HG02798 (cell line): ENCODE measurements at regions not wholly inside any gene's neighbourhood (a gene's known extent, or its start where the extent isn't known, plus 50 kb on each side); places are given as distances from the start of the nearest gene placed in this dataset.
"Not testable (repeated sequence)": the region's sequence is repeated elsewhere in the genome, so short reads cannot be mapped to it uniquely, and the experiment has no call there.

ENCODE experiments used
- ATAC-seq: cut with Tn5 transposase; IDR thresholded peaks from one replicate; pipeline ENCODE4 v1.9.1; 2021; ENCODE audit warnings: mild to moderate bottlenecking; ENCODE audit not compliant: unreplicated experiment, poor library complexity

DNA sequence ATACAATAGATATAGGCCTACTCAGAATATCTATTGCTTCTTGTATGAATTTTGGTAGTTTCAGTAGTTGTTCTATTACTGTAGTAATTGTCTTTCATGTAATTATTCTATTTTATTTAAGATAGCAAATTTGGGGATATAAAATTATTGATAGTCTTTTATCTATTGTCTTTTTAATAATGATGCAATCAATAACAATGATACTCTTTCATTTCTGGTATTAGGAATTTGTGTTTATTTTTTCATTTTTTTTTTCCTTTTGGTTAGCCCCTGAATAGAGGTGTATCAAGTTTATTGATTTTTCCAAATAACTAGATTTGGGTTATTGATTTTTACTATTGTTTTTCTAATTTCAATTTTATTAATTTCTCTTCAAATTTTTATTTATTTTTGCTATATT lies 1503.7 kb downstream of the REEP3 start:
- no peak for ATAC-seq

DNA sequence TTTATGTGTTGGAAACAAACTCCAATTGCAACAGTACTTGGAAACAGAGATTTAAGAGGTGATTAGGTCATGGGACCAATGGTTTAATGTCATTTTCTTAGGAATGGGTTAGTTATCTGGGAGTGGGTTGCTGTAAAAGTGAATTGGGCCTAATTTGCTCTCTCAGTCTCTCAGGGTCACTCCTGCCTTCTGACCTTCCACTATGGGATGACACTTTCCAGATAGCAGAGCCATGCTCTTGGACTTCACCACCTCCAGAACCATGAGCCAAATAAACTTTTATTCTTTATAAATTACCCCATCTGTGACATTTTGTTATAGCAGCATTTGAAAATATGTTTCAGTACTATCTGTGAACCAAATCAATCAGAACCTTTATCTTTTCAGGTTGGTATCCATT lies 1509.1 kb downstream of the REEP3 start:
- no peak for ATAC-seq

DNA sequence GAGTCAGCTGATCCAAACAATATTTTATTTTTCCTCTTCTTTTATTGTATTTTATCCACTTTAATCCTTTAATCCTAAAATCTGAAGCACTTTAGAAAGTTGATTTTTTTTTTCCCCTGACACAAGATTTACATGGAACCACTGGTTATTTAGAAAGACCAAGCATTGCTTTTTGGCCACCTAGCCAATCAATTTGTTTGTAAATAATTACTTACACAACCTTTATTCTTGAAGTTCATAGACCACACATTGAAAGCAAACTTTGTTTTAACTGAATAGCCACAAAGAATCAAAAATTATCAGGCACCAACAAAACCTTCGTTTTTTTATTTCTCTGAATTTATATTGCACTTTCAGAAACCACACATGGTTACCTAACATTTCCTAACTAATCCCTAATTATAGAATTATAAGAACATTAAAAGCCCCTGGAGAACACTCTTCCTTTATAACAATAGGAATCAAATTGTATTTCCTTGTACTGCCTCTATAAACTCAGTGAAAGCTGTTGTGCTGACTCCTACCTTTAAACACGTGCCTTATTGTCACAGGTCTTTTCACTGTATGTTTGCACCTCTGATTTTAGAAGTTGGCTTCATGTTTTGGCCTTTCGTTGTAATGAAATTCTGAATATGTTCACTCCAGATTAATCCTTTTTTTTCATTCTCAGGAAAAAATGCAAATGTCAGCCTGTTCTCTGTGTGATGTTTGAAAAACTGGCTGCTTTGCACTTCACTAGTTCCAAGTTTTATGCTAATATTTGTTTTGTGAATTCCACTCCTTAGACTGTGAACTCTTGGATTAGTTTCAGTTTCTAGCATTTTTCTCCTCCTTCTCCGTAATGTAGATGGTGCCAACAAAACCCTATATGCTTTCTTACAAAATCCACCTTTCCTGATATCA lies 1511.9 kb downstream of the REEP3 start:
- no peak for ATAC-seq

DNA sequence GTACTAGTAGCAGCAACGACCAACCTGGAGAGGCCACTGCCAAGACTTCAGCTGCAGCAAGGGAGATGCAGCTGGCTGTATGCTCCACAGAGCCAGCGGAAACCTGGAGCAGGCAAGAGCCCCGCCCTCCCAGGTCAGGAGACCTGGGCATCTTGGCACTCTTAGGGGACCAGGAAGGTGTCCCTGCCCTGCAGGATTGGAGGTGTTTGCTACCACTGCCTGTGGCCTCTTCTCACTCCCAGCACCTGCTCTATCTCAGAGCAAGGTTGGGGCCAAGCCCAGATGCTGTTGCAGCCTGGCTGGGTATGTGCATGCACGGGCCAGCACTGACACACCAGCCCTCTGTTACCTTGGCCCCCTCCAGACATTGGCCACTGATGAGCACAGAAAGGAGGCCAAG lies 1512.8 kb downstream of the REEP3 start:
- no peak for ATAC-seq

DNA sequence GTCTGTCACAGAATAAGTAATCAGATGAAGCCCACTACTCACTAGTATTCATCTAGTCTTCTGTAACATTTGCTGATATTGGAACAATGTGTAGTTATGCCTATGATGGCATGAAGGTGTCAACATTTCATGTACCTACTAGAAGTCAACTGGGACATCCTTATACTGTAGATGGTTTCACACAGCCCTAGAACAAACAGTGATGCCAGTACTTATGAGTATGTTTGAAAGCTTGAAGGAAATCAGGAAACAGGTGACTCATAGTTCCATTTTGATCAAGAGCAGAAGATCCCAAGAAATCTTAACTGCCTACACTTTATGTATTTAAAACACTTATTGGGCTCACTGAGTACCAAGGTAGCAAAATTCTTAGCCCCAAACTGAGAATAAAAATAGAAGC lies 1519.6 kb downstream of the REEP3 start:
- ATAC-seq: no peak

- no peak for ATAC-seq
Observed at GRCh38 chr10:65041307-65041706, 1520.1 kb downstream of the REEP3 start.

GRCh38 chr10:65042496-65042895 lies 1521.3 kb downstream of the REEP3 start:
- no peak for ATAC-seq

DNA sequence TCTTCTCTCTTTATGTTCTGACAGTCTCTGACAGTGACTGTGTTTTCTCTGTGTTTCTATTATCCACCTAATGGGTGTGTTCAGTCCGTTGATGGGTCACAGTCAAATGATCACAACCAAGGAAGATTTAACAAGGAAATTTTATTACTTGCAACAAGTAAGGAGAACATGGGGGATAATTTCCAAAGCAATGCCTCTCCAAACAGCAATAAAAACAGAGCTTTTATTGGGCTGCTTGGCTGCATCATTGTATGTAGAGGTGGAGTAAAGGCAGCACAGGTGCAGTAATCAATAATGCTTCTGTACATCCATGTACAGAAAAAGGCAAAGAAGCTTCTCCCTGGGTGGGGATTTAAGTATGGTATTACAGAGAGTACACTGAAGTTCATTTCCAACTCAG lies 1525.6 kb downstream of the REEP3 start:
- no peak for ATAC-seq

GRCh38 chr10:65052111-65052510 lies 1530.9 kb downstream of the REEP3 start:
- not testable (repeated sequence) for ATAC-seq

- ATAC-seq: not testable (repeated sequence)
Observed at GRCh38 chr10:65053397-65053796, 1532.2 kb downstream of the REEP3 start.

DNA sequence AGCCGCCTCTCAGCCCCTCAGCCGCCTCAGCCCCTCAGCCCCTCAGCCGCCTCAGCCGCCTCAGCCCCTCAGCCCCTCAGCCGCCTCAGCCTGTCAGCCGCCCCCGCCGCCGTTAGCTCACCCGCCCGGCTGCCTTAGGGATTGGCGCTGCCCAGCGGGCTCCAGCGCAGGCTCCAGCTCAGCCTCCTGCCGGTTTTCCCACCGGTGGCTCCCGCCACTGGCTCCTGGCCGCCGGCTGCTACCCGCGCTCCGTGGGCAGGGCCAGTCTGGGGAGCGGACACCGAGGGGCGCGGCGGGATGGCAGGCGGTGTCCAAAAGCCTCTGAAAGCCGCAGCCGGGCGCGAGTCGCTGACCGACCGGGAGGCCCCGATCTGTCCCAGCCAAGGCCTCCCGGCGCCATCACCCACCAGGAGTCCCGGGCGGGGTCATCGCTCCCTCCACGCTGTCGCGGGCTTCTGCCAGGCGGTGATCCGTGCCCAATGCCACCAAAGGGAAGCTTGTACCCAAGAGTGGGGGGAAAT lies 1532.7 kb downstream of the REEP3 start:
- ATAC-seq: not testable (repeated sequence)

GRCh38 chr10:65054701-65055100 lies 1533.5 kb downstream of the REEP3 start:
- not testable (repeated sequence) for ATAC-seq

GRCh38 chr10:65065278-65065677 lies 1544.1 kb downstream of the REEP3 start:
- no peak for ATAC-seq

DNA sequence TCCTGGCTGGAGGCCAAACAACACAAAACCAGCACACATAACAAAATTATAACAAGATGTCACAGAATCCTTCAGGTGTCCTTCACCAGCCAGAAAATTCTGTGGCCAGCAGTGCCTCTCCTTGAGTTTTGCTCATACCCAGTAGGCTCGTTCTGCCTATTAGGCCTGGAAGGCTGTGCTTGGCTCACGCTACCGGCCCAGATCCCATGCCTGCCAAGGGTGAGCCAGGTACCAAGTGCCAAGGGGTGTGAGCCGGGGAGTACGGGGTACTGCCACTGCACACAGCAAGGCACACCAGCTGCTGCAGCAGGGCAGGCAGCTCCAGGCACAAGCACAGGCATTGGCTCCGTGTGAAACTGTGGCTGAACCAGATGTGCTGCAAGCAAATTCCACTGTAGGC lies 1562.0 kb downstream of the REEP3 start:
- no peak for ATAC-seq

DNA sequence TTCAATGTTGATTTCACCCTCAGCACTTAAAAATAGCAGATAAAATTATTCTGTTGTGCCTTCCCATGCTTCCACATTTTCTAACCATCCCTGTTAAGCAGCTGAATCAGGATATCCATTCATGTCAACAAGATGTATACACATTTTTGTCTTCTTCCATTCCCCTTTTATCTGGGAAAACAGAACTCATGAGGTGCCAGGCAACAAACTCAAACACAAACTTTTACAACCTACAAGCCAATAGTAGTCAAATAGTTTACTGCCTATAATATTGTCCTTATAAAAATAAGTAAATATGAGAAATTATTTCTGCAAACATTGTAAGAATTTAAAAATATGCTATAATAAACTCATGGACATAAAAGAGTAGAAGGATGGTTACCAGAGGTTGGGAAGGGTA lies 1569.8 kb downstream of the REEP3 start:
- no peak for ATAC-seq

DNA sequence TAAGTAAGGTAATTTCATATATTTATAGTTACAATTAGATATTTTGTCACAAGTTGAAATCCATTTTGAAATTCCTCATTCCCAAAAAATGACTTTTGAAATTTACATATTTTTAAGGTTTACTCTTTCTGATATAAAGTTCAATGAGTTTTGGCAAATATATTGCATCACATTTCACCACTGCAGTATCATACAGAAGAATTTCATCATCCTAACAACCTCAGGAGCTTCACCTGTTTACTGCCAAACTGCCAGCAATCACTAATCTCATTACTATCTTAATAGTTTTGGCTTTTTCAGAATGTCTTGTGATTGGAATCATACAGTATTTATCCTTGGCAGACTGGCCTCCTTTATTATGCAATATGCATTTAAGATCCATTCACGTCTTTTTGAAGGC lies 1578.9 kb downstream of the REEP3 start:
- ATAC-seq: no peak

DNA sequence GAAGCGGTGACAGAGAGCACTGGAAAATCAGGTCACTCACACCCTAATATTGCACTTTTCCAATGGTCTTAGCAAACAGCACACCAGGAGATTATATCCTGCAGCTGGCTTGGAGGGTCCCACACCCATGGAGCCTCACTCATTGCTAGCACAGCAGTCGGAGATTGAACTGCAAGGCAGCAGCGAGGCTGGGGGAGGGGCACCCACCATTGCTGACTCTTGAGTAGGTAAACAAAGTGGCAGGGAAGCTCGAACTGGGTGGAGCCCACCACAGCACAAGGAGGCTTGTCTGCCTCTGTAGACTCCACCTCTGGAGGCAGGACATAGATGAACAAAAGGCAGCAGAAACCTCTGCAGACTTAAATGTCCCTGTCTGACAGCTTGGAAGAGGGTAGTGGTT lies 1579.7 kb downstream of the REEP3 start:
- ATAC-seq: not testable (repeated sequence)

DNA sequence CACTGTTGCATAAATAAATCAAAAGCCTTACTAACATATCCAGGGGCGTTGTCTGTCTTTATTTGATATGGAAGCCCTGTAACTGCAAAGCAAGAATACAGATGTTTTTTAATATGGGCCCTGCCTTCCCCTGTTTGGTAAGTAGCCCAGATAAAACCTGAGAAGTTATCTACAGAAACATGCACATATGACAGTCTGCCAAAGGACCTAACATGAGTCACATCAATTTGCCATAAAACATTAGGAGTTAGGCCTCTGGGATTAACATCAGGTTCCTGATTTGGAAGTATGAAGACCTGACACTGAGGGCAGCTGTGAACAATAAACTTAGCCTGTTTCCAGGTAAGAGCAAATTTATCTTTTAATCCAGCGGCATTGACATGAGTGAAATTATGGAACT lies 1588.8 kb downstream of the REEP3 start:
- ATAC-seq: no peak

DNA sequence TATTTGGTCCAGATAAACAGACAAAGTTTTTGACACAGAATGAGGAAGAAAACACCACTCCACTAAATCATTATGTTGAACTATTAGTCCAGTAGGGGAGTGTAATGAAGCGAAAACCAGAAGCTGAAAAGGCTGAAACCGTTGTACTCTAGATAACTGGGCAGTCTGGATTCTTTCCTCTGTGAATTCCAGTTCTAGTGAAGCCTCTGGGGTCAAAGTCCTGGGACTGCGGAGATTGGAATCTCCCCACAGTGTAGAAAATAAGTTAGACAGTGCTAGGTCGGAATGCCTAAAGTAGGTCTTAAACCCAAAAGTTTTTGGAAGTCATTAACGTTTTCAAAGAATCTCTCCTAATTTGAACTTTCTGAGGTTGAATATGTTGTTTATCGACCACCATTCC lies 1589.9 kb downstream of the REEP3 start:
- ATAC-seq: not testable (repeated sequence)

- no peak for ATAC-seq
Observed at GRCh38 chr10:65112573-65112972, 1591.4 kb downstream of the REEP3 start.

GRCh38 chr10:65123120-65123519 lies 1601.9 kb downstream of the REEP3 start:
- ATAC-seq: no peak

DNA sequence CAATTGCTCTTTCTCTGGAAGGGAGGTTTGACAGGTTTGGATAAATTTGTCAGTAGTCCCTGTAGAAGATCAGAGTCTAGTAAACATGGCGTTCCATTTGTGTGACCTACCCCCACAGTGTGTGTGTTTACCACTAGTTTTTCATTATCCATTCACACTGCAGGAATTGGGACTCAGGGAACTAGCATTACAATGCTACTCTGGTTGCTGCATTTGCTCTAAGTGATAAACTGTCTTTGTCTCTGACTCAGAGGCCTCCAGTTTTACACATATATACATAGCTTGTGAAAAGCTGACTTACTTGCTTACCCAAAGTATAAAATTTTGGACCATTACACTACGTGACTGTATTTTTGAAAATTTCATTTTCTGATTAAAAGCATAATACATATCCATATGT lies 1604.0 kb downstream of the REEP3 start:
- ATAC-seq: no peak
